ENCODE measurements at regions not wholly inside any gene's neighbourhood (a gene's known extent, or its start where the extent isn't known, plus 50 kb on each side); places are given as distances from the start of the nearest gene placed in this dataset.

- DNase-seq: peak in 2 of 14 donors; percentile 5 to 15
These were observed 335.8 kb downstream of the SMAD2 start for GRCh38 chr18:47594621-47595086.

GRCh38 chr18:47593744-47594472 is 336.6 kb downstream of the SMAD2 start:
- no peak for DNase-seq

GRCh38 chr18:47591429-47591828 is 339.0 kb downstream of the SMAD2 start:
- DNase-seq: no peak

GRCh38 chr18:47587587-47587986 is 336.1 kb upstream of the SKOR2 start:
- DNase-seq: no peak

- no peak for DNase-seq
These were observed 335.1 kb upstream of the SKOR2 start for GRCh38 chr18:47586418-47587070.

- no peak for DNase-seq
These were observed 334.5 kb upstream of the SKOR2 start for GRCh38 chr18:47585914-47586313.

GRCh38 chr18:47585136-47585535 is 333.7 kb upstream of the SKOR2 start:
- no peak for DNase-seq

- DNase-seq: no peak
These were observed 330.6 kb upstream of the SKOR2 start for GRCh38 chr18:47582093-47582492.

- no peak for DNase-seq
These were observed 326.1 kb upstream of the SKOR2 start for GRCh38 chr18:47577520-47577919.

- DNase-seq: no peak
These were observed 323.5 kb upstream of the SKOR2 start for GRCh38 chr18:47574966-47575365.

- no peak for DNase-seq
These were observed 320.5 kb upstream of the SKOR2 start for GRCh38 chr18:47571957-47572356.

GRCh38 chr18:47566809-47567208 is 315.3 kb upstream of the SKOR2 start:
- DNase-seq: no peak

- peak in 2 of 14 donors; percentile 2 to 5 for DNase-seq
These were observed 309.6 kb upstream of the SKOR2 start for GRCh38 chr18:47560723-47561715.

- DNase-seq: no peak
These were observed 306.8 kb upstream of the SKOR2 start for GRCh38 chr18:47558110-47558750.

GRCh38 chr18:47557160-47557559 is 305.7 kb upstream of the SKOR2 start:
- no peak for DNase-seq

GRCh38 chr18:47552783-47553182 is 301.3 kb upstream of the SKOR2 start:
- no peak for DNase-seq

GRCh38 chr18:47550611-47551010 is 299.2 kb upstream of the SKOR2 start:
- no peak for DNase-seq

- no peak for DNase-seq
These were observed 297.6 kb upstream of the SKOR2 start for GRCh38 chr18:47549021-47549540.

- no peak for DNase-seq
These were observed 296.2 kb upstream of the SKOR2 start for GRCh38 chr18:47547539-47548202.

- no peak for DNase-seq
These were observed 294.2 kb upstream of the SKOR2 start for GRCh38 chr18:47545613-47546012.

GRCh38 chr18:47543080-47543479 is 291.6 kb upstream of the SKOR2 start:
- DNase-seq: no peak

- no peak for DNase-seq
These were observed 291.1 kb upstream of the SKOR2 start for GRCh38 chr18:47542551-47542950.
